HepG2 (cell line): ENCODE measurements at regions not wholly inside any gene's neighbourhood (a gene's known extent, or its start where the extent isn't known, plus 50 kb on each side); places are given as distances from the start of the nearest gene placed in this dataset.

Source experiments
- ATAC-seq: fragments of 200-7000 bp; cut with Tn5 transposase; 3 replicates; pipeline ENCODE4 v1.9.1; 2020; ENCODE audit warnings: mild to moderate bottlenecking, moderate library complexity
- BruUV-seq: library from RNA; stranded (reverse); fragments of 400-500 nt; replicated peaks from 2 replicates; lab custom pipeline; 2021; lab: Mats Ljungman, UMichigan
- CTCF ChIA-PET: fragments of 300-600 bp; formaldehyde crosslinking; extraction: SDS; loops from one replicate; lab custom pipeline; 2021; ENCODE audit warnings: low total read pairs, inconsistent platforms, low intra/inter-chr PET ratio; lab: Yijun Ruan, JAX
- POLR2A ChIA-PET: fragments of 350-600 bp; sonication (Branson Sonifier 250); formaldehyde crosslinking; loops from one replicate; lab custom pipeline; 2020; ENCODE audit warnings: antibody characterized with exemption, inconsistent platforms; lab: Yijun Ruan, JAX
- DNase-seq: peaks from one replicate; pipeline ENCODE4 v3.0.0-alpha.2; 2015; ENCODE audit warnings: low spot score
- FAIRE-seq: peaks from 3 replicates; lab custom pipeline; 2011; peaks lifted over from hg19 to GRCh38; lab: Jason Lieb, UNC
- H2AFZ ChIP-seq: one replicate; pipeline ENCODE4 v1.6.1; 2011; ENCODE audit warnings: low read length, inconsistent platforms
- H3K27ac ChIP-seq: fragments of 300-600 bp; 3 replicates; pipeline ENCODE4 v1.8.0; 2011; ENCODE audit warnings: mixed run types, mild to moderate bottlenecking, mixed read lengths, low read length, inconsistent platforms; ENCODE audit not compliant: insufficient read depth; ENCODE audit errors: extremely low read length
- H3K27me3 ChIP-seq, 2 experiments: fragments of 200-600 bp in 1 of 2; 2 replicates in 1 of 2; 3 replicates in 1 of 2; pipeline versions ENCODE4 v1.6.0 to v1.8.0; 2011; ENCODE audit warnings: low read length in 2 of 2, mild to moderate bottlenecking in 2 of 2, moderate library complexity in 2 of 2, inconsistent platforms in 1 of 2; ENCODE audit not compliant: insufficient read depth in 2 of 2, control insufficient read depth in 1 of 2
- H3K36me3 ChIP-seq, 2 experiments: fragments of 200-600 bp in 1 of 2; replicated peaks in 1 of 2; 2 replicates in 1 of 2; 3 replicates in 1 of 2; pipeline versions ENCODE4 v1.5.1 to v1.8.0; 2011; ENCODE audit warnings: low read length in 2 of 2, inconsistent platforms in 1 of 2; ENCODE audit not compliant: insufficient read depth in 2 of 2, control insufficient read depth in 1 of 2
- H3K4me1 ChIP-seq: 2 replicates; pipeline ENCODE4 v1.5.1; 2012; ENCODE audit warnings: low read length, inconsistent platforms; ENCODE audit not compliant: insufficient read depth
- H3K4me2 ChIP-seq: 2 replicates; pipeline ENCODE4 v1.6.0; 2011; ENCODE audit warnings: low read depth, low read length, inconsistent platforms
- H3K4me3 ChIP-seq, 3 experiments: fragments of 200-600 bp in 1 of 3; sonication (generic), shearing (Covaris generic) in 1 of 3; replicated peaks in 1 of 3; 2 replicates each; pipeline ENCODE4 v1.5.1; 2011 to 2016; ENCODE audit warnings: low read length in 3 of 3, inconsistent platforms in 2 of 3, low read depth in 2 of 3, mild to moderate bottlenecking in 2 of 3, control low read depth in 1 of 3, mixed read lengths in 1 of 3; ENCODE audit not compliant: insufficient read depth in 1 of 3
- H3K79me2 ChIP-seq: one replicate; pipeline ENCODE4 v1.6.1; 2011; ENCODE audit warnings: low read length, inconsistent platforms; ENCODE audit not compliant: insufficient read depth
- H3K9ac ChIP-seq: 2 replicates; pipeline ENCODE4 v1.6.0; 2011; ENCODE audit warnings: mild to moderate bottlenecking, low read depth, low read length, inconsistent platforms; ENCODE audit not compliant: insufficient read depth
- H3K9me3 ChIP-seq: 2 replicates; pipeline ENCODE4 v1.5.1; 2012; ENCODE audit warnings: mild to moderate bottlenecking, low read length
- H4K20me1 ChIP-seq: 2 replicates; pipeline ENCODE4 v1.6.0; 2011; ENCODE audit warnings: inconsistent platforms, mild to moderate bottlenecking, low read length, moderate library complexity; ENCODE audit not compliant: insufficient read depth
- ARNT2 ChIP-seq: sonication (generic); formaldehyde crosslinking; IDR thresholded peaks from 2 replicates; pipeline ENCODE4 v1.8.0; 2022; ENCODE audit warnings: mild to moderate bottlenecking, low read depth, missing genetic modification reagents, moderate library complexity
- ATAD3A ChIP-seq: sonication (generic); formaldehyde crosslinking; IDR thresholded peaks from 2 replicates; pipeline ENCODE4 v1.4.0; 2020; ENCODE audit warnings: missing genetic modification reagents
- RARA ChIP-seq: IDR thresholded peaks from 2 replicates; pipeline ENCODE4 v1.6.1; 2016; ENCODE audit warnings: missing genetic modification reagents, missing compliant biosample characterization
- ZNF546 ChIP-seq: sonication (generic); formaldehyde crosslinking; conservative IDR thresholded peaks from 2 replicates; pipeline ENCODE4 v1.8.1; 2023; ENCODE audit warnings: mild to moderate bottlenecking, missing genetic modification reagents
- ZNF614 ChIP-seq: IDR thresholded peaks from 2 replicates; pipeline ENCODE4 v1.6.1; 2018; ENCODE audit warnings: missing biosample characterization, missing genetic modification reagents, inconsistent platforms, borderline replicate concordance
- ZNF629 ChIP-seq: sonication (generic); formaldehyde crosslinking; conservative IDR thresholded peaks from 2 replicates; pipeline ENCODE4 v1.5.0; 2020; ENCODE audit warnings: missing genetic modification reagents
- ZNF749 ChIP-seq: sonication (generic); formaldehyde crosslinking; IDR thresholded peaks from 2 replicates; pipeline ENCODE4 v1.8.0; 2022; ENCODE audit warnings: mild to moderate bottlenecking, missing genetic modification reagents, moderate library complexity, borderline replicate concordance
- WGBS: methylation state at CpG from one replicate; pipeline ENCODE4 v1.1.6; 2017; ENCODE audit warnings: low lambda C conversion rate; 5-methylcytosine and 5-hydroxymethylcytosine counted together
- in situ Hi-C: cut with HindIII; loops from 2 replicates; pipeline ENCODE4 v1.10.0; 2017; ENCODE audit warnings: low pct_unique_long_range_greater_than_20kb; ENCODE audit not compliant: extremely low pct_ligation_motif_present
- intact Hi-C: fragments of 100-400 bp; cut with micrococcal nuclease; formaldehyde crosslinking; loops from one replicate; pipeline ENCODE4 v1.10.0; 2022; ENCODE audit not compliant: unreplicated experiment

- 44% methylated on average over 3 of the region's 3 CpGs for WGBS
- H3K36me3 ChIP-seq, result no peaks in the 10 kb centered on the region
Measured at GRCh38 chr10:78690354-78691111, 378.2 kb upstream of the ZMIZ1 start.

DNA sequence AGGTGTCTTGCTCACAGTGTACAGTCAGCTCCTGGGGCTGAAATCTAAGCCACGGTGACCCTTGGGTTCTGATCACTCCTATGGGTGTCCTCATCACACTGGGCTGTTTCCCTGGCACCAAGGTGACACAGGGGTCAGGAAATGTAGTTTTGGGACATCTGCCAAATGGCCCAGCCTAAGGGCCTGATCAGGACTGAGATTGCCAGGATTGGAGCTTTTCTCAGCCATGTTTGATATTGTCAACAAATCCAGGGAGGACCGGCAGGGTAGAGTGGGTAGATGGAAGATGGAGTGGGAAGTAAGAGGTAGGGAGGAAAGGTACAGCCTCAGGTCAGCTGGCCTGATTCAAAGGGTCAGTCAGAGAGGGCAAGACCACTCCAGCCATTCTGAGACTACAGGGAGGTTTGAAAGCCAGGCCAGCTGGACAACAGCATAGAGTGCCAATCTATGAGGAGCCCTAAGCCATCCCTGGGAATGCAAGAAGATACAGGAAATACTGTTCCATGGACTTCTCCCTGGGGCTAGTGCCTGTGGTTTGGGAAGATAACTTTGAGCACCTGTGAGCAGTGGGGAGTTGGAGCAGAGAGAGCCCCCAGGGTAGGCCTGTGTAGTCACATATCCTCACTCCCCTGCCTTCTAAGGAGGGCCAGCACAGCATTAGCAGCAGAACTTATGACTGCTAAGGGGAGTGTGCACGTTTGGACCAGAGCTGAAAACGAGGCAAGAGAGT lies 377.3 kb upstream of the ZMIZ1 start:
- no peak for FAIRE-seq

More at GRCh38 chr10:78690354-78691111, 378.2 kb upstream of the ZMIZ1 start:
- TF ChIP-seq ZNF749 (CRISPR knock-in tag) (no peak), ZNF629 (peak; percentile 76), ZNF546 (CRISPR knock-in tag) (no peak)
- TF ChIP-seq, all 625 proteins: peak for 1
- ATAC-seq, result no peak
- no peaks in the 10 kb centered on the region for H4K20me1 ChIP-seq
- H3K27me3 ChIP-seq, result peaks cover 0 to 8% of the 10 kb centered on the region in 2 experiments; a peak in 1 of 5 replicates
- no peak overlapping the region for H3K27ac ChIP-seq
- BruUV-seq, result no TSS peak
- no peak overlapping the region for H3K4me2 ChIP-seq
- H3K9me3 ChIP-seq, result no peaks in the 10 kb centered on the region
- no peak overlapping the region for H3K9ac ChIP-seq
- in situ Hi-C loops, result no loop called here
- ChIA-PET POLR2A (no interaction called here), CTCF (no interaction called here)
- intact Hi-C loops, result no loop called here
- no peaks in the 10 kb centered on the region for H3K79me2 ChIP-seq
- no peaks in the 10 kb centered on the region for H3K4me1 ChIP-seq
- no peak for DNase-seq
- no peak overlapping the region for H2AFZ ChIP-seq
- no peak overlapping the region for H3K4me3 ChIP-seq
- FAIRE-seq, result no peak

More for the DNA sequence above, 377.3 kb upstream of the ZMIZ1 start:
- Histone ChIP-seq H3K4me2 (no peak overlapping the region), H4K20me1 (no peaks in the 10 kb centered on the region), H3K27ac (no peak overlapping the region), H3K9ac (no peak overlapping the region), H3K4me1 (no peaks in the 10 kb centered on the region), H3K79me2 (no peaks in the 10 kb centered on the region), H3K9me3 (no peaks in the 10 kb centered on the region), H3K27me3 (peaks cover 0 to 5% of the 10 kb centered on the region in 2 experiments; a peak in 1 of 5 replicates), H3K4me3 (no peak overlapping the region), H3K36me3 (no peaks in the 10 kb centered on the region), H2AFZ (no peak overlapping the region)
- WGBS, result 13% methylated on average over 3 of the region's 4 CpGs
- no TSS peak for BruUV-seq
- POLR2A ChIA-PET, result no interaction called here
- in situ Hi-C loops (no loop called here), intact Hi-C loops (no loop called here)
- CTCF ChIA-PET, result no interaction called here
- no peak for DNase-seq
- TF ChIP-seq ATAD3A (CRISPR knock-in tag) (no peak), ZNF614 (CRISPR knock-in tag) (no peak), ARNT2 (CRISPR knock-in tag) (no peak), RARA (CRISPR knock-in tag) (no peak)
- ATAC-seq, result no peak
